ENCODE measurements at regions not wholly inside any gene's neighbourhood (a gene's known extent, or its start where the extent isn't known, plus 50 kb on each side); places are given as distances from the start of the nearest gene placed in this dataset.
"Not testable (repeated sequence)": the region's sequence is repeated elsewhere in the genome, so short reads cannot be mapped to it uniquely, and the experiment has no call there.

GRCh38 chr1:157334041-157334440, 195.8 kb upstream of the ETV3 start:
- no peak for DNase-seq (ENCODE audit: low read depth in 4 of 4, low spot score in 3 of 4)

GRCh38 chr1:157330177-157330576, 192.0 kb upstream of the ETV3 start:
- DNase-seq (ENCODE audit: low read depth in 4 of 4, low spot score in 3 of 4) = not testable (repeated sequence)

GRCh38 chr1:157328120-157328519, 189.9 kb upstream of the ETV3 start:
- DNase-seq (ENCODE audit: low read depth in 4 of 4, low spot score in 3 of 4) = not testable (repeated sequence)

- no peak for DNase-seq (ENCODE audit: low read depth in 4 of 4, low spot score in 3 of 4)
Observed at GRCh38 chr1:157326173-157326859, 188.1 kb upstream of the ETV3 start.

GRCh38 chr1:157325220-157325619, 187.0 kb upstream of the ETV3 start:
- DNase-seq (ENCODE audit: low read depth in 4 of 4, low spot score in 3 of 4) = no peak

GRCh38 chr1:157321972-157322371, 183.8 kb upstream of the ETV3 start:
- not testable (repeated sequence) for DNase-seq (ENCODE audit: low read depth in 4 of 4, low spot score in 3 of 4)

GRCh38 chr1:157319567-157319966, 181.4 kb upstream of the ETV3 start:
- no peak for DNase-seq (ENCODE audit: low read depth in 4 of 4, low spot score in 3 of 4)

GRCh38 chr1:157317229-157317628, 179.0 kb upstream of the ETV3 start:
- DNase-seq (ENCODE audit: low read depth in 4 of 4, low spot score in 3 of 4) = not testable (repeated sequence)

- DNase-seq (ENCODE audit: low read depth in 4 of 4, low spot score in 3 of 4) = no peak
Observed at GRCh38 chr1:157315544-157315943, 177.3 kb upstream of the ETV3 start.

- no peak for DNase-seq (ENCODE audit: low read depth in 4 of 4, low spot score in 3 of 4)
Observed at GRCh38 chr1:157314408-157314807, 176.2 kb upstream of the ETV3 start.

GRCh38 chr1:157313240-157313807, 175.1 kb upstream of the ETV3 start:
- no peak for DNase-seq (ENCODE audit: low read depth in 4 of 4, low spot score in 3 of 4)

- no peak for DNase-seq (ENCODE audit: low read depth in 4 of 4, low spot score in 3 of 4)
Observed at GRCh38 chr1:157312082-157312812, 174.1 kb upstream of the ETV3 start.

GRCh38 chr1:157311730-157312081, 173.5 kb upstream of the ETV3 start:
- no peak for DNase-seq (ENCODE audit: low read depth in 4 of 4, low spot score in 3 of 4)

- peak in 2 of 4 donors; percentile 12 to 17 for DNase-seq (ENCODE audit: low read depth in 4 of 4, low spot score in 3 of 4)
Observed at GRCh38 chr1:157310805-157311729, 172.9 kb upstream of the ETV3 start.

- DNase-seq (ENCODE audit: low read depth in 4 of 4, low spot score in 3 of 4) = peak in 1 of 4 donors; percentile 8
Observed at GRCh38 chr1:157310401-157310800, 172.2 kb upstream of the ETV3 start.

- no peak for DNase-seq (ENCODE audit: low read depth in 4 of 4, low spot score in 3 of 4)
Observed at GRCh38 chr1:157307491-157307890, 169.3 kb upstream of the ETV3 start.

- DNase-seq (ENCODE audit: low read depth in 4 of 4, low spot score in 3 of 4) = no peak
Observed at GRCh38 chr1:157306896-157307295, 168.7 kb upstream of the ETV3 start.

GRCh38 chr1:157304271-157304670, 166.1 kb upstream of the ETV3 start:
- DNase-seq (ENCODE audit: low read depth in 4 of 4, low spot score in 3 of 4) = no peak

- DNase-seq (ENCODE audit: low read depth in 4 of 4, low spot score in 3 of 4) = no peak
Observed at GRCh38 chr1:157302724-157303123, 164.5 kb upstream of the ETV3 start.

GRCh38 chr1:157302199-157302497, 164.0 kb upstream of the ETV3 start:
- no peak for DNase-seq (ENCODE audit: low read depth in 4 of 4, low spot score in 3 of 4)
